CD4-positive, alpha-beta T cell treated with Interferon gamma for 1 hour (primary cell): ENCODE measurements at regions not wholly inside any gene's neighbourhood (a gene's known extent, or its start where the extent isn't known, plus 50 kb on each side); places are given as distances from the start of the nearest gene placed in this dataset.

Experiments used
- DNase-seq: peaks from one replicate; pipeline ENCODE4 v3.0.0-alpha.2; 2020

DNA sequence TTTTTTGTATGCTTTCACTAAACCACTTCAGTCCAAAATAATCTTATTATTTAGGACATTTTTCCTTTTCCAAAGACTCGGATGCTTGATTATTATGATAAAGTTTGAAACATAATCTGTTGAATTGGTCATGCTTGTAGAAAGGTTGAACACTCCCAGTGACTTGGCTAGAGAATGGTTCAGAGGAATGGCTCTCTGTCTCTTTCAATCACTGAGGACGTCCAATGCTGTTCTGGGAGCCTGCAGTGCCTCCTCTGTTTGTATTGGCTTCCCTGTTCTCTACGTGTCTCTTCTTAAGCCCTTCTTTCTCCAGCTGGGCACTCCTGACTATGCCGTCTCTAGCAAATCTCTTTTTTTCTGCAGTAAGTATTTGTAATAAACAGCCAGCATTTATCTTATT is 369.0 kb upstream of the DYNLRB2 start:
- no peak for DNase-seq

DNA sequence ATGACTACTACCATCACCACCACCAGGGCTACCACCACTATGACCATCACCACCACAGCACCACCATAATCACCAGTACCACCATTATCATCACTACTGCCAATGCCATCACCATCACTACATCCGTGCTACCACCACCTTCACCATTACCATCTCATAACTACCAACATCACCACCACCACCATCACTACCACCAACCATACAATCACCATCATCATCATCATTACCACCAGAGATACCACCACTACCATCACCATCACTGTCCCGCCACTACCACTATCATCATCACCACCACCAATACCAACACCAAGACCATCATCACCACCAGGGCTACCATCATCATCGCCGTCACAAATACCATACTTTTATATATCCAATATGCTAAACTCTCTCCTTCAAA is 369.6 kb upstream of the DYNLRB2 start:
- DNase-seq: no peak

DNA sequence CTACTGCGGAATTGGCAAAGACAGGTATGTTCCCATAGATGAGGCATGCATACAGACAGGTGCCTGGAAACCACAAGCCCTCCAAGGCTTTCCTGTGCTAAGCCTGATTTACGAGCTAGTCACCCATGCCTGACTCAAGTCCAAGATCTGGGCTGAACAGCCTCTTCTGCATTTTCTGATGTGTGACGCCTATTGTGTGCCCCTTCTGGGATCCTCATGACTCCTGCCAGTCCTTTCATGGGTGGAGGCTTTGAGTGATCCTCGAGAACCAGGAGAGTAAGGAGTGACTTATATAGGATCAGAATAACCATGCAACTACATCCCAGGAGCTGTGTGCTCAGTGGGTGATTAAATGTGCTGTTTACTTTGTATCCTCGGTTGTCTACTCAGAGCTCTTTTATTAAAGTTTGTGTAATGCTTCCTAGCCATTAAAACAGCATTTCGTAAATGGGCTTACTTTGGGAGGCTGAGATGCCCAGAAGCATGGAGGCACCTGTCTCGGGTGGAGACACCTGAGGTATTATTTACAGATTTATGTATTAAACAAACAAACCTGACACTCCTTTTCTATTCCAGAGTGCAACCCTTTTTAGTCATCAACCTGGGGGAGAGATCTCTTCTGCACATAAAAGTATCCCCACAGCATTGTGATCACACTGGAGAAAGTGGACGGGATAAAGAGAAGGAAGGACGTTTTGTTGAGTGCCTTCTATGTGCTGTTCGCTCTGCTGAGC is 373.0 kb upstream of the DYNLRB2 start:
- no peak for DNase-seq

DNA sequence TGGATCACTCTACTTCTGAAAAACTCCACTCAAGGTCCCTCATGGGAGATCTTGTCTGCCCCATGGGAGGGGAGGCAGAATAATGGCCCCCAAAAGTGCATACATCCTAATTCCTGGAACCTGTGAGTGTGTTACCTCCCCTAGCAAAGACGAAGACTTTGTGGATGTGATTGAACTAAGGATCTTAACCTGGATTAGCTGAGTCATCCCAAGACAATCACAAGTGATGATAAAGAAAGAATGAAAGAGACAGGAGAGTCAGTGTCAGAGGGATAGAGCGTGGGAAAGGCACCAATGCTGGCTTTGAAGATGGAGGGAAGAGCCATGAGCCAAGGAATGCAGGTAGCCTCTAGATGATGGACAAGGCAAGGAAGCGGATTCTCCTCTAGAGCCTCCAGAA is 374.7 kb upstream of the DYNLRB2 start:
- no peak for DNase-seq

DNA sequence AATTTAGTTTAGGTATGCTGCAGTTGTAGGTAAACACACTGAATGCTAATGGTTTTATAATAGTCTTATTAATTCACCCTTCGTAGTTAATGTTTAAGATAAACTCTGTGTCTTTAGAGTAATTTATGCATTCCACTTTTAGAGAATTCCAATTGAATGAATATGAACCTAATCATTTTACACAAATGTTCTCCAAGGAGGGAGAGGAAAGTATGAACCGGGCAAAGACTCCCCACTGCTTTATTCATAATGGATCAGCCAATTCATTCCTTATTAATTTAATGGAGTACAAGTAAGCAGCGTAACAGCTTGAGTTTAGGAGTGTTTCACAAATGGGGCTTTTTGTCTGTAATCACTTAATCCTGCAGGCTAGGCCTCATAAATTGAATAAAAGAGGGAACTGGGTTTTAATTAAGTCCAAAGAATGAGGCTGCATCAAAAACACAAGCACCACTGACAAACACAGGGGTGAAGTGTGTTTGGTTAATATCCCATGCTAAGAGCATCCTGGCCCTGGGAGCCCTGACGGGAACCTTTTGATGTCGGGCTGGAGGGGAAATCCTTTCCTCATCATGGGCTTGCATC is 375.7 kb upstream of the DYNLRB2 start:
- no peak for DNase-seq

DNA sequence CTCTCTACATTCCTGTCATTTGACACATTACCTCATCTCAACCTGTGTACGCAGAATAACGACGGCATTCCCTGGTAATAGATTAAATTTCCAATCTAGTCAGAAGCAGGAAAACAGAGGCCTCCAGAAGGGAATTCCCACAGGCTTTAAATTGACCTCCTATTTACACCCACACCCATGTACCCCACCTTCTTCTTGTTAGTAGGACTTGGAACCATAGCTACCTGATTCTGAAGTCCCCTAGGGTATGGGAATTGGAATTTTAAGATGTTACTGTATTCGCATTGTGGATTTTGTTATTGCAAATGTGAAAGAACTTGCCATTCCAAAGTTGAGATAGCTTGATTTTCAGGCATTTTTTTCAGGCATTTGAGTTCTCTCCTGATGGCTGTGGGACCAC is 377.5 kb upstream of the DYNLRB2 start:
- DNase-seq: no peak

DNA sequence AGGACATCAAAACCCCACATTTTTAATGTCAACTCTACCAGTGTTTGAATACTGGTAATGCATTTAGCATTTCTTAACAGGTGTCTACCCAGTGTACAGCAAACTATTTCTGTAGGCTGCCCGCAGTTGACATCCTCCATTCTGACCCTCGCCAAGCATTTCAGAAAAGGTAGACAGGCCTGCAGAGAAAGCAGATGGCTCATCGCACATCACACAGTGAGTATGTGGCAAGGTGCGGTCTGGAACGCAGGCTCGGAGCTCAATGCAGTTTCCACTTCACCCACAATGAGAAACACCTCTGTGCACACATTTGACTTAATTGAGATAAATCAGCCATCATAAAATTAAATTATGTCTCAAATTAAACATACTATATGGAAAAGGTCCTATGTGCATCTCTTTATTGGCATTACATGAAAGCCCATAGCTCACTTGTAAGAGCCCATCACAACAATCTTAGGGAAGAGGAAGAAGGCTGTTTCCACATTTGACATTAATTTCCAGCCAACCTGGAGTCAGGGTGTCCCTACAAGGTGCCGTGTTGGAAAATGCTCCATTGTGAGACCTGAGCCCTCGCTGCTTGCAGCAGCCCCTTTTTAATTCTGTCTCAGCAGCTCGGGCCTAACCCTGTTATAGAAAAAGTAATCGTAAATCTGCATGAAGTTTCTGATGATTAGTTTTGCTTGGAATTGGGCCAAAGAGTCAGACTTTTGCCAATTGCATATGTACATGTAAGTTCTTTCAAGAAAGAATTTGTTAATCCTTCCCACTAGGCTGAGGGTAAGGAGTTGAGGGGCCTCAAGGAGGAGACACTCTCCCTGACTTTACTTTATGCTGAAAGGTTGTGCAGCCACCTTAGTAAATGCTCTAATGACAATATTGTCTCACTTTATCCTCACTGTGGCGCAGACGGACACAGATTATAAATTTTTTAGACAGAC is 378.7 kb upstream of the DYNLRB2 start:
- no peak for DNase-seq

DNA sequence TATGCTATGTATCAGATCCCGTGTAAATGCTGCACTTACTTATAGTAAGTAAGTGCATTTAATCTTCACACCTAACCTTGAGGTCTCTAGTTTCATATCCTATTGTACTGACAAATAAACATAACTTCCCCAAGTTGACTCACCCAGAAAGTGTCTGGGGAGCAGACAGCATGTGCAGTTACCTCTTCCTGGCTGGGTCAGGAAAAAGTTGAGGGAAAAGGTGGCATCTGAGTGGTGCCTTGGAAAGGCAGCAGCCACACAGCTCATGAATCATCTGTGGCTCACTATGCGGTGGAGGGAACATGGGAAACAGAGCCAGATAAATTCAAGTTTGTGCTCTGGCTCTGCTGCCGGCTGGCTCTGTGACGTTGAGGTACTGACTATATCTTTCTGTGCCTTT is 382.0 kb upstream of the DYNLRB2 start:
- no peak for DNase-seq

DNA sequence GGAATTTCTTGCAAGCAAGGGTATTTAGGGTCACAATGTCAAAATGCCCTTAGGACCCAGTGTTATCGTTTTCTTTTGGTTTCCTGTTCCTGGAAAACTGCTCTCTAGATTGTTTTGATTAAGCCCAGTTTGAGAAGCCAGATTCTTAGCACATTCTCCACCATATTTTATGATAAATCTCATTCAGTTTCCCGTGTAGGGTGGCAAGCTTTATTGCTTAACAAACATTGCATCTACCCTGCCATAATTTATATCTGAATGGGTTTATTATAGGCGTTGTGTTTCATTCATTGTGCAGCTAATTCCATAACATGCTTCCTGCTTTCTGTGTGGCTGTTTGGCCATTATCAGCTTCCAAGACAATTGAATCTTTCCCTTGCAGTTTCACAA is 389.1 kb upstream of the DYNLRB2 start:
- DNase-seq: no peak

DNA sequence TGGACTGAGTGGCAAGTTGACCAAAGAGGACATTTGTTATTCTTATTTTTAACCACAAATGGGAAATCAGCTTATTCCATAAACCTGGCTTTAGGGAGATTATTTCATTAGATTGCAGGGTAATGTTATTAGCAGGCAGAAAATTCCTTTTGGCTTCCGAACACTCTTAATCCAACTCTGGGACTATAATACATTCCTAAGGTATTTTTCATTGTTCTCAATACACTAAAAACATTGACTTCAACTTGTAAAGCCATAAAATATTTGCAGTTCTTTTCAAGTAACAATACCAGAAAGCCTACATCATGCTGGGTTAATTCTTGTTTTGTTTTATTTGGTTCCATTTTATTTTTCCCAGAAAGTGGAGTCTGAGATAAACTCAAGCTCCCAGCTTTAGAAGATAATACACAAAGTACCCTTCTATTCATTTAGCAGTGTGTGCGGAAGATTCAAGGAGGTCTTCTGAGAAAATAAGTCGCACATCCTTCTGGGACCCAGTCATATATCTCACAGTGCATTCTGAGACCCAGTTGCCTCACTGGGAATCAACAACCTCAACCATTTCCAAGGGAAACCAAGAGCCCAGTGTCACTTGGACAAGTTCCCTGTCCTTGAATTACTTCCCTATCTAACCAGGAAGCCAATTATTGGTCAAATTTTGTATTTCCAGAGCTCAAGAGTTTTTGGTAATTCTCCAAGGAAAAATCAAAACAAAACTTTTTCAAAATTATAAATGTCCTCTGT is 389.6 kb upstream of the DYNLRB2 start:
- DNase-seq: no peak

DNA sequence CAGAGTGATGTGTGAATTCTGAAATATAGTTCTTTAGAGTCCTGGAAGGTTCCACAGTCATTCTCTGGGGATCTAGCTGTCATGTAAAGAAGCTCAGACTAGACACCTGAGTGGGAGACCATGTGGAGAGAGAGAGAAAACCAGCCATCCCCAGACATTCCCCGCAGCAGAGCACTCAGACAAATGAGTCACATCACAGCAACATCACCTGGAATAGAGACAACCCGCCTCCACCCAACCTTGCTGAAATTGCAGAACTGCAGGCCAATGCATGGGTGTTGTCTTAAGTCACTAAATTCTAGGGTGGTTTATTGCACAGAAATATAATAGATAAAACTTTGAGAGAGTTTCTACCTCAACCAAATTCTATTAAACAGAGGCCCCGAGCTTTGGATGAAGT is 392.0 kb upstream of the DYNLRB2 start:
- no peak for DNase-seq

DNA sequence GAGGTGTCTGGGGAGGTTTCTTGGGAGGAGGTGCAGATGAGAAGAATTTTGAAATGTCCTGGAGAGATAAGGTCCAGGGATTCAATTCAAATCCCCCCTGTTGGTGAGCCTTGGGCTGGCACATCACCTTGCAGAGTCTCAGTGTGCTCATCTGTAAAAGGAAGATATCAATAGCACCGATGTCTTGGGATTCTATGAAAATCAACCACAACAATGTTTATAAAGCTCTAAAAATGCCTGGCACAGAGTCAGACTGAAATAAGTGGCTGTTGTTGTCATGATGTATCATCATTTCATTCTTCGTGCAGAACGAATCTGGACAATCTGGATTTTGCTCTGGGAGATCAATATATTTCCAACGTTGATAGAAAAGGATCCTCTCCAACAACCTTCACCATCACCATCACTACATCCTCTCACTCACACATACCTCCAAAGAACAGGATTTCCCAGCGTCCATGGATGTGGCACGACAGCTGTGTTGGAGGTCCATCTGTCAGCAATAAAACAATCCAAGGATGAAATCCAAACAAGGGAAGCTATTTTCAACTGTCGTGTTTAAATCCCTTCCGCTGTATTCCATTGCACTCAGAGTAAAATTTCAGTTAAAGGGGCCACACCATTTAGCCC is 393.7 kb upstream of the DYNLRB2 start:
- no peak for DNase-seq

DNA sequence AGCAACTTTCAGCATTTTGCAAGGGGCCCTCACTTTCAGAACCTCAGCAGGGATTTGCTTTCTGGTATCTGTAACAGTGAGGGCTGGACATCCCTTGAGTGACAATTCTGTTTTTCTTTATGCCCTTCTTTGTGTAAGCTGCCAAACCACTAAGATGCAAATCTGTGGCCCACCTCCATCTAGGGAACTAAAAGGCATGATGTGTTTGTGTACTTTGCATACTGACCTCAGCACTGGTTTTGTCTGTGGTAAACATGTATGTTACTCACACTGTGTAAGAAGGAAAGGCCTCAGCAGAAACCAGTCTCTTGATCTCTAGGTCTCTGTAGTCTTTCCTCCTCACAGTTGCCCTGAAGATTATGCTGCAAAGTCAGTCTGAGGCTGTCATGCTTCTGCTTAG is 396.6 kb upstream of the DYNLRB2 start:
- DNase-seq: no peak

DNA sequence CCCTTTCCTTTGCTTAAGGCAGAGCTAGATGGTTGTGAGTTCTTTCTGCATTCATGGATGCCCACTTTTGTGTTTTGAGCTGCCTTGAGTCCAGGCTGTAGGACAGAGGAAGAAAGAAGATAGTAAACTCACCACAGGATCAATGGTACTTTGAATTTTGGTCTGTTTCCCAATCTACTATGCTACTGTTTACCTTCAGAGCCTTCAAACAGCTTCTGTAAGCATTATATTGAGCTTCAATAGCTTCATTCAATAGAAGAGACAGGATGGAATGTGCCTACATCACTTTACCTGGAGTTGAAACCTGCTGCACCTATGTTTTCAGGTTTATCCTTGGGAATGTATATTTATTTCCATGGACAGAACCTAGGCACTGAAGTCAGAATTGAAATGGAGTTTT is 397.9 kb upstream of the DYNLRB2 start:
- no peak for DNase-seq

DNA sequence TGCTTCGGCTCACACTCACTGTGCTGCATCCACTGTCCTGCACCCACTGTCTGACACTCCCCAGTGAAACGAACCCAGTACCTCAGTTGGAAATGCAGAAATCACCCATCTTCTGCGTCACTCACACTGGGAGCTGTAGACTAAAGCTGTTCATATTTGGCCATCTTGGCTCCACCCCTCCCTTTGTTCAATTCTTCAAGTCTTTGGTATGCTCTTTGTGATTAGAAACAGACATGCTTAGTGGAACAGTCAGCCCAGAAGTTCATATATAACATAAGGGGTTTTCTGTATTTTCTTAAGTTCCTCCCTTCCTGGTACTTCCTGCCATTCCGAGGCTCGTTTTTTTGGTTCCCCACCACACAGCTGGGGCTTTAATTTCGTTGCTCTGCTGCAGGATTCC is 398.5 kb upstream of the DYNLRB2 start:
- DNase-seq: no peak

DNA sequence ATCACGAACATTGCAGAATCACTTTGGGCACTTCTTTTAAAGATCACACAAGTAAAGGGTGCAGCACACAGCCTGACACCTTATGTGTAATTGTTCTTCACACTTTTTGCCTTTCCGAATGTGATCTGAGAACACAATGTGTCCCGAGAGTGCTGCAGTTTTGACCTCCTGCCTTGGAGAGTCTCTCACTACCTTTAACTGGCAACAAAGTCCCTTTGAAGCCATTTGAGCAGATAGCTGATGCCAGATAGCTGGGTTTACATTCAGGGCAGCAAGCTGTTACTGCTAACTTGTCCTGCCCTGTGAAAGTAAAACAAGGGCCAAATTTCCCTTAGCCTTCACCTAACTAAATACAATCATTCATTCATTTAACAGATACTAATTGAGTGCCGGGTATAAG is 411.0 kb upstream of the DYNLRB2 start:
- DNase-seq: no peak

DNA sequence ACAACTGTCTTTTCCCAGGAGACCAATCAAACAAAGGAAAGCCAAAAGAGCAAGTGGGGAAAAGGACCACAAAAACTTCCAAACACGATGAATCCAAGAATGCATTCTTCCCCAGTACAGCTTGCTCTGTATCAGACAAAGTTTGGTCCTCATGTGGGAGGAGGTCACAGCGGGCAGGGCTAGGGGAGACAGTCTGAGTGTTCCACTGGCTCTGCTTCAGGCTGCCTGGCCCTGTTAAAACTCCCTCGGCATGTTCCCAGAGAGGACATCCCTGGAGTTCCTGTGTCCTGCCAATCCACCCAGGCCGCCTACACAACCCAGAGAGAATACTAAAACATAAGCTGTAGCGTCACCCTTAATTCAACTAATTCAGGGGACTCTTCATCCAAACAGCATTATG is 415.1 kb upstream of the DYNLRB2 start:
- no peak for DNase-seq

DNA sequence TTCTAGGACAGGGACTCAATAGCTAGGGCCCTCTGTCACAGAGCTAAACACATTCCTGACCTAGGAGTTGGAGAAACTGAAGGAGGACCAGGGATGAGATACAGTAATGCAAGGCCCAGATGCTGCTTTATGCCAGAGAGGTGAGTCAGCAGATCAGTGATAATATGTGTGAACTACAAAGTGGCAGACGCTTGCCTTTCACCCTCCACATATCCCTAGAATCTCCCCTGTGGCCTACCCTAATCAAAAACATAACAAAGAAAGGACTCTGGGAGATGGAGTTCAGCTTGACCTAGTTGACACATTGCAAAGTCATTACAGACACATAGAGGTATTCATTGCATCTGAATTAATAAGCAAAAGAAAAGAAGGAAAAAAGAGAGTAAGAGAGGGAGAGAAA is 417.6 kb upstream of the DYNLRB2 start:
- no peak for DNase-seq

DNA sequence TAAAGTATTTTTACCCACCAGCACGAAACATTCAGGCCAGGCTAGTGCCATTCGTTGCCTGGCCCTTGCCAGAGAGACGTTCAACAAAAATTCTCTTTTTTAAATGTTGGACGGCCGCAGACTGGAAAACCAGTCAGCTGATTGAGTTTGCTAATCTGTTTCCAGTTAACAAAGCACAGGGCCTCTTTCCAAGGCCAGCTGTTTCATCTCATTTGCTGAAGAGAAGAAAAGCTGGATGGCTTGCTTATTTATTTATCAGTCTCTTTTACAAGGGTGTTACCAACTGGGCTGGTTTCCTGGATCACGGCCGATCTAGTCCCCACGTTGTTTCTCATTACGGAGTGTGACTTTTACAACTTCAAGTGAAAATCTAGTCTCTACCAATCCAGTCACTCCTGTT is 418.7 kb upstream of the DYNLRB2 start:
- DNase-seq: no peak

DNA sequence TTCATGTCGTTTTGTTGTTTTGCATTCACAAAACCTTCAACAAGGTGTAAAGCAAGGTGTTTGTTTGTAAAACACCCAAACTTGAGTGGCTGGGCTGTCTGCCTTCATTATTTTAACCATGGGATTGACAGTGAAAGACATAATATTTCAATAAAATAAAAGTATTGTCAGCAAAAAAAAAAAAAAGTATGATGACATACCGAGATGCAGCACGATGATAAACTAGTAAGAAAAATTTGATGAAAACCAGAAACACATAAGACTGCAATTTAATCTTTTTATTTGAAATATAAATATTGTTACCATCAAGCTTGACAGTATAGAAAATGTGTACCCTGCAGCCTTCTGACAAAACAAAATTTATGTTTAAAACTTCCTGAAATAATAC is 419.3 kb upstream of the DYNLRB2 start:
- DNase-seq: no peak

DNA sequence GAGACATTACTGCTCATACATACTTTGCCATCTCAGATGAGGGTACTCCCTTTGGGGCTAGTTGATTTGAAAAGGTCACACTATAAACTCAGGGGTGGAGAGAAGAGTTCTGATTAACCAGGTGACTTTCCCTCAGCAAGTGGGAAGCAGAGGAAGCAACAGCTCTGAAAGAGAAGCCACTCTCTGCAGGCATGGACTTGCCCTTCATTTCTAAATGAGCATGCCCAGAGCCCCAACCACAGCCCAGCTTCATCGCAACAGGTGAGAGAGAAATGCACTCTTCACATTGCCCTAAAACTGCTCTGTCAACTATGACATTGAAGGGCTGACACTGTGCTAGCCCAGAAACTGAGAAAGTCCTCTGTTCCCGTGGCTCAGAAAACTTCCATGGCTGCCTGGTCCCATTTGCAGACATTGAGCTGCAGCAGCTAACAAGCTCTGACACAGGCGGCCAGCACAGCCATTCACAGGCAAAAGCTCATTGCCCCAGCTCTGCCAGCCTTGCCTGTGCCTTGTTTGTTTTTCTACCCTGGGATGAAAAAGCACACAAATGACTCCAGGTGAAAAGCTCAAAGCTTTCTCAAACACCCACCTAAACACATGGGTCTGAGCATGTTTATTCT is 419.8 kb upstream of the DYNLRB2 start:
- DNase-seq: no peak

DNA sequence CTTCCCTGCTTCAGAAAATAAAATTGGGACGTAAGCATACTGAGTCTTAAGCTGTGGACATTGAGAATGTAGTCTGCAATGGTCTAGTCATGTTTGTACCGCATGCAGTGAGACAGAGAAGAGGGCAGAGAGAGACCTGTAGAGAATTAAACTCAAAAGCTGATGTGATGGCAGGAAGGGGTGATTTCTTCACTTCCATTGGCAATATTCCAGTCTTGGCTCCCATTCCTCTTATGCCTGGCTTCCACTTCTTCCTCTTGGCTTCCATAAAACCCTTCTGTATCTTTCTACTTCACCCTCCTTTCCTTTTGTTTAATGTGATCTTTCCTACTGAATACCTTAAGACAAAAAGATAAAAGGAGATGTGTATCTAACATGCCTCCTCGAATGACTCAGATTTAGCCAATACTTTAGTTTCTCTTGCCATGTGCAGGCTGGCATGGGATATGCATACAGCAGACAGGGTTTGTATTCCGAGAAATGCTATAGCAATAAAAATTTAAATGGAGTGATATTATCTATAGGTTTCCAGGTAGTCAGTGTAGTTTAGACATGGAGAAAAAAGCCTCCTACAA is 423.1 kb upstream of the DYNLRB2 start:
- DNase-seq: no peak
